Panc1 (cell line): ENCODE measurements at regions not wholly inside any gene's neighbourhood (a gene's known extent, or its start where the extent isn't known, plus 50 kb on each side); places are given as distances from the start of the nearest gene placed in this dataset.
"Not testable (repeated sequence)": the region's sequence is repeated elsewhere in the genome, so short reads cannot be mapped to it uniquely, and the experiment has no call there.

ENCODE experiments used
- ATAC-seq: fragments of 200-7000 bp; cut with Tn5 transposase; 2 replicates; pipeline ENCODE4 v1.9.1; 2020; ENCODE audit warnings: mild to moderate bottlenecking, moderate library complexity
- BruUV-seq: library from RNA; stranded (reverse); fragments of 400-500 nt; replicated peaks from 2 replicates; lab custom pipeline; 2021; lab: Mats Ljungman, UMichigan
- CTCF ChIA-PET: fragments of 300-600 bp; sonication (Branson Sonifier 250); formaldehyde crosslinking; loops from one replicate; lab custom pipeline; 2022; ENCODE audit warnings: antibody characterized with exemption; lab: Charles Lee
- POLR2A ChIA-PET: fragments of 300-600 bp; sonication (Branson Sonifier 250); formaldehyde crosslinking; loops from one replicate; lab custom pipeline; 2022; ENCODE audit warnings: antibody characterized with exemption; lab: Charles Lee
- DNase-seq: peaks from one replicate; pipeline ENCODE4 v3.0.0-alpha.2; 2010; ENCODE audit warnings: low read depth, low spot score
- H3K27ac ChIP-seq: 2 replicates; pipeline ENCODE4 v1.5.1; 2011; ENCODE audit warnings: mild to moderate bottlenecking, low read length, inconsistent platforms
- H3K27me3 ChIP-seq: fragments of 200-500 bp; sonication (Bioruptor generic); 2 replicates; pipeline ENCODE4 v1.6.0; 2014; ENCODE audit warnings: low read length, inconsistent platforms; ENCODE audit not compliant: control insufficient read depth, insufficient read depth
- H3K36me3 ChIP-seq: fragments of 200-500 bp; sonication (Bioruptor generic); 2 replicates; pipeline ENCODE4 v1.5.1; 2014; ENCODE audit warnings: inconsistent platforms, mild to moderate bottlenecking, low read length, moderate library complexity; ENCODE audit not compliant: control insufficient read depth, insufficient read depth
- H3K4me1 ChIP-seq: 2 replicates; pipeline ENCODE4 v1.5.1; 2011; ENCODE audit warnings: inconsistent platforms, mild to moderate bottlenecking, low read length, moderate library complexity; ENCODE audit not compliant: control insufficient read depth, insufficient read depth
- H3K4me3 ChIP-seq, 2 experiments: 2 replicates each; pipeline ENCODE4 v1.5.1; 2011 to 2012; ENCODE audit warnings: low read depth in 2 of 2, low read length in 2 of 2, mild to moderate bottlenecking in 2 of 2, inconsistent platforms in 1 of 2, moderate library complexity in 1 of 2
- H3K9me3 ChIP-seq: fragments of 200-500 bp; sonication (Bioruptor generic); 2 replicates; pipeline ENCODE4 v1.5.1; 2014; ENCODE audit warnings: low read depth, mild to moderate bottlenecking, inconsistent platforms, low read length, moderate library complexity; ENCODE audit not compliant: control insufficient read depth, insufficient read depth
- POLR2AphosphoS5 ChIP-seq: IDR thresholded peaks from 2 replicates; pipeline ENCODE4 v1.6.1; 2012; ENCODE audit warnings: mild to moderate bottlenecking, low read depth, low read length, moderate library complexity
- SIN3A ChIP-seq: IDR thresholded peaks from 2 replicates; pipeline ENCODE4 v1.6.1; 2012; ENCODE audit warnings: low read depth, mild to moderate bottlenecking, low read length, moderate library complexity, borderline replicate concordance; ENCODE audit not compliant: insufficient read depth
- TCF7L2 ChIP-seq: IDR thresholded peaks from 2 replicates; pipeline ENCODE4 v1.6.1; 2011; ENCODE audit warnings: mild to moderate bottlenecking, low read depth, low read length, inconsistent platforms
- in situ Hi-C: cut with HindIII; loops from 2 replicates; pipeline ENCODE4 v1.10.0; 2016; ENCODE audit warnings: low sequenced_read_pairs, low pct_unique_long_range_greater_than_20kb
- intact Hi-C: fragments of 100-400 bp; cut with micrococcal nuclease; formaldehyde crosslinking; loops from one replicate; pipeline ENCODE4 v1.10.0; 2022; ENCODE audit not compliant: unreplicated experiment
- TF ChIP-seq, protein P1 (sequence below), 2 experiments: IDR thresholded peaks; 2 replicates each; pipeline ENCODE4 v1.6.1; 2011 to 2012; ENCODE audit warnings: low read depth in 2 of 2, control low read depth in 1 of 2, low read length in 1 of 2, mild to moderate bottlenecking in 1 of 2, moderate library complexity in 1 of 2; ENCODE audit not compliant: insufficient read depth in 1 of 2
- TF ChIP-seq, protein P2 (sequence below): fragments of 450-650 bp; IDR thresholded peaks from 2 replicates; pipeline ENCODE4 v1.5.1; 2017; ENCODE audit warnings: mild to moderate bottlenecking

DNA sequence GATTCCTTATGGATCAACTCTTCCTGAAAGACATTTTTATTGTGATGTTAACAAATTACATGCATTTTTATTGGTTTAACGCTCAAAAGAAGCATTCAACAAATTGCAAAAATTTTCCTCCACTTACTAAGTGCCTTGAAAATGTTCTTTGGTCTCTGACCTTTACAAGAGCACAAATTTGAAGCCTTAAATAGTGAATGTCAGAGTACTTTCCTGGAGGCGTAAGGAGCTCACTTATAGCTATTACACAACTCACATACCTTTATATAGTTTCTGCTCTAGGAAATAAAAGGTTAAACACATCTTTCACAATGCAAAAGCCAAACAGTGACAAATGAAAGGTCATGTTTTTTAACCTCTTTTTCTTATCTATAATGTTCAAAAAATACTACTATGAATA lies 405.7 kb upstream of the ZNF804A start:
- no peaks in the 10 kb centered on the region for H3K27me3 ChIP-seq
- no peak overlapping the region for H3K4me3 ChIP-seq
- intact Hi-C loops: no loop called here
- POLR2A ChIA-PET: no interaction called here
- in situ Hi-C loops: no loop called here
- BruUV-seq: no TSS peak
- no peak overlapping the region for H3K27ac ChIP-seq
- TF ChIP-seq, protein P1, sequence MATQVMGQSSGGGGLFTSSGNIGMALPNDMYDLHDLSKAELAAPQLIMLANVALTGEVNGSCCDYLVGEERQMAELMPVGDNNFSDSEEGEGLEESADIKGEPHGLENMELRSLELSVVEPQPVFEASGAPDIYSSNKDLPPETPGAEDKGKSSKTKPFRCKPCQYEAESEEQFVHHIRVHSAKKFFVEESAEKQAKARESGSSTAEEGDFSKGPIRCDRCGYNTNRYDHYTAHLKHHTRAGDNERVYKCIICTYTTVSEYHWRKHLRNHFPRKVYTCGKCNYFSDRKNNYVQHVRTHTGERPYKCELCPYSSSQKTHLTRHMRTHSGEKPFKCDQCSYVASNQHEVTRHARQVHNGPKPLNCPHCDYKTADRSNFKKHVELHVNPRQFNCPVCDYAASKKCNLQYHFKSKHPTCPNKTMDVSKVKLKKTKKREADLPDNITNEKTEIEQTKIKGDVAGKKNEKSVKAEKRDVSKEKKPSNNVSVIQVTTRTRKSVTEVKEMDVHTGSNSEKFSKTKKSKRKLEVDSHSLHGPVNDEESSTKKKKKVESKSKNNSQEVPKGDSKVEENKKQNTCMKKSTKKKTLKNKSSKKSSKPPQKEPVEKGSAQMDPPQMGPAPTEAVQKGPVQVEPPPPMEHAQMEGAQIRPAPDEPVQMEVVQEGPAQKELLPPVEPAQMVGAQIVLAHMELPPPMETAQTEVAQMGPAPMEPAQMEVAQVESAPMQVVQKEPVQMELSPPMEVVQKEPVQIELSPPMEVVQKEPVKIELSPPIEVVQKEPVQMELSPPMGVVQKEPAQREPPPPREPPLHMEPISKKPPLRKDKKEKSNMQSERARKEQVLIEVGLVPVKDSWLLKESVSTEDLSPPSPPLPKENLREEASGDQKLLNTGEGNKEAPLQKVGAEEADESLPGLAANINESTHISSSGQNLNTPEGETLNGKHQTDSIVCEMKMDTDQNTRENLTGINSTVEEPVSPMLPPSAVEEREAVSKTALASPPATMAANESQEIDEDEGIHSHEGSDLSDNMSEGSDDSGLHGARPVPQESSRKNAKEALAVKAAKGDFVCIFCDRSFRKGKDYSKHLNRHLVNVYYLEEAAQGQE (IDR thresholded peaks at IDR 0.05; ENCODE audit: insufficient read depth in 1 of 2, low read depth in 2 of 2, low read length in 1 of 2): no peak
- TF ChIP-seq, protein P2, sequence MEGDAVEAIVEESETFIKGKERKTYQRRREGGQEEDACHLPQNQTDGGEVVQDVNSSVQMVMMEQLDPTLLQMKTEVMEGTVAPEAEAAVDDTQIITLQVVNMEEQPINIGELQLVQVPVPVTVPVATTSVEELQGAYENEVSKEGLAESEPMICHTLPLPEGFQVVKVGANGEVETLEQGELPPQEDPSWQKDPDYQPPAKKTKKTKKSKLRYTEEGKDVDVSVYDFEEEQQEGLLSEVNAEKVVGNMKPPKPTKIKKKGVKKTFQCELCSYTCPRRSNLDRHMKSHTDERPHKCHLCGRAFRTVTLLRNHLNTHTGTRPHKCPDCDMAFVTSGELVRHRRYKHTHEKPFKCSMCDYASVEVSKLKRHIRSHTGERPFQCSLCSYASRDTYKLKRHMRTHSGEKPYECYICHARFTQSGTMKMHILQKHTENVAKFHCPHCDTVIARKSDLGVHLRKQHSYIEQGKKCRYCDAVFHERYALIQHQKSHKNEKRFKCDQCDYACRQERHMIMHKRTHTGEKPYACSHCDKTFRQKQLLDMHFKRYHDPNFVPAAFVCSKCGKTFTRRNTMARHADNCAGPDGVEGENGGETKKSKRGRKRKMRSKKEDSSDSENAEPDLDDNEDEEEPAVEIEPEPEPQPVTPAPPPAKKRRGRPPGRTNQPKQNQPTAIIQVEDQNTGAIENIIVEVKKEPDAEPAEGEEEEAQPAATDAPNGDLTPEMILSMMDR: no peak
- no peak for TF ChIP-seq TCF7L2
- TF ChIP-seq POLR2AphosphoS5: no peak
- TF ChIP-seq SIN3A: no peak
- no peaks in the 10 kb centered on the region for H3K36me3 ChIP-seq
- DNase-seq (no peak), ATAC-seq (no peak)
- H3K9me3 ChIP-seq: no peaks in the 10 kb centered on the region
- CTCF ChIA-PET: no interaction called here
- H3K4me1 ChIP-seq: no peaks in the 10 kb centered on the region

DNA sequence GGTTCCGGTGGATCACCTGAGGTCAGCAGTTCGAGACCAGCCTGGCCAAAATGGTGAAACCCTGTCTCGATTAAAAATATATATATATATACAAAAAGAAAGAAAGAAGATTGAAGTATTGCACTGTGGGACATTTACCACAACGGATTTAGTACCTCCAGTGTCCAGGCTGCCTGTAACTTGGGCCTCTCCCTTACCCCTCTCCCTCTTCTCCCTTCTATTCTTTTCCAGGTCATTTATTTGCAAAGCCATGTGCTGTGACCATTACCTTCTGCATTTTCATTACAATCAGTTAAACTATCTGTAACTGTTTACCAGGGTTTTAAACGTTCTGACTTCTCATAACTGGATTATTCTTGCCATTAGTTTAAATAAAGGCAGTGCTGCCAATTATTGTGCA lies 400.9 kb upstream of the ZNF804A start:
- DNase-seq: no peak
- Histone ChIP-seq H3K27ac (no peak overlapping the region), H3K9me3 (no peaks in the 10 kb centered on the region), H3K27me3 (no peaks in the 10 kb centered on the region), H3K4me3 (no peak overlapping the region), H3K4me1 (no peaks in the 10 kb centered on the region), H3K36me3 (no peaks in the 10 kb centered on the region)
- TF ChIP-seq, protein P2: no peak
- no peak for TF ChIP-seq POLR2AphosphoS5
- TF ChIP-seq, protein P1 (IDR thresholded peaks at IDR 0.05; ENCODE audit: insufficient read depth in 1 of 2, low read depth in 2 of 2, low read length in 1 of 2): no peak
- TF ChIP-seq TCF7L2: no peak
- TF ChIP-seq SIN3A: no peak
- ATAC-seq: no peak
- in situ Hi-C loops: no loop called here
- CTCF ChIA-PET: no interaction called here
- BruUV-seq: no TSS peak
- intact Hi-C loops: no loop called here
- POLR2A ChIA-PET: no interaction called here

DNA sequence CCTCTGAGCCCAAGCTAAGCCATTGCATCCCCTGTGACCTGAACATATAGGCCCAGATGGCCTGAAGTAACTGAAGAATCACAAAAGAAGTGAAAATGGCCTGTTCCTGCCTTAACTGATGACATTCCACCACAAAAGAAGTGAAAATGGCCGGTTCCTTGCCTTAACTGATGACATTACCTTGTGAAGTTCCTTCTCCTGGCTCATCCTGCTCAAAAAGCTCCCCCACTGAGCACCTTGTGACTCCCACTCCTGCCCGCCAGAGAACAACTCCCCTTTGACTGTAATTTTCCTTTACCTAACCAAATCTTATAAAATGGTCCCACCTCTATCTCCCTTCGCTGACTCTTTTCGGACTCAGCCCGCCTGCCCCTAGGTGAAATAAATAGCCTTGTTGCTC lies 399.5 kb upstream of the ZNF804A start:
- H3K36me3 ChIP-seq, H3K27me3 ChIP-seq, CTCF ChIA-PET, in situ Hi-C loops, H3K27ac ChIP-seq, ATAC-seq, POLR2A ChIA-PET, DNase-seq, H3K4me3 ChIP-seq, BruUV-seq, H3K4me1 ChIP-seq, intact Hi-C loops, H3K9me3 ChIP-seq: not testable (repeated sequence)
